ENCODE measurements at regions not wholly inside any gene's neighbourhood (a gene's known extent, or its start where the extent isn't known, plus 50 kb on each side); places are given as distances from the start of the nearest gene placed in this dataset.

DNA sequence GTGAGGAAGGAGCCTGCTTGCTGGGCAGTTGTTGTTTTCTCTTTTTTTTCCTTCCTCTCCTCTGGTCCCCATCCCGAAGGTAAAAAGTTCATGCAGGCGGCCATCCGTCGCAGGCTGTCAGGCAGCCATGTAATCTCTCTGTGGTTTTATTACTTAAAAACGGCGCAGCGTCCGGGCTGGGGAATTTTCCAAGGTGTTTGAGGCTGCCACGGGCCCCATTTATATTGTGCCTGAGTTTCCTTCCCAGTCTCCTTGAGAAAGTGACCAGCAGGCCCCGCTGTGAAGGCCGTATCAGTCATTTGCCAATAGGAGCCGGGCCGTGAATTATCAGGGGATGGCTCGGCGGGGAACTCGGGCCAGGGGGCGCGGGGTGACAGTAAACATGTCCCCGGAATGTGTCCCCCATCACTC, 289.7 kb downstream of the PBX3 start:
- DNase-seq (ENCODE audit: low read depth, low spot score) (no peak), FAIRE-seq (no peak)
- Histone ChIP-seq H3K27ac (ENCODE audit: insufficient read depth, low read depth, low read length) (no peak overlapping the region), H3K4me3 (replicated peaks in 1 of 3; ENCODE audit: insufficient read depth in 1 of 3, low read depth in 1 of 3, low read length in 3 of 3) (no peak overlapping the region), H3K4me2 (ENCODE audit: insufficient read depth, low read length) (no peak overlapping the region), H3K9me3 (replicated peaks; ENCODE audit: control insufficient read depth, insufficient read depth, low read length) (no peaks in the 10 kb centered on the region), H3K9ac (replicated peaks; ENCODE audit: extremely low read depth, insufficient read depth, low read length) (no peak overlapping the region), H3K27me3 (ENCODE audit: control insufficient read depth in 2 of 2, insufficient read depth in 2 of 2, low read length in 2 of 2) (peaks cover 0 to 14% of the 10 kb centered on the region in 2 experiments), H2AFZ (ENCODE audit: low read depth, low read length) (no peak overlapping the region), H3K4me1 (ENCODE audit: control insufficient read depth, extremely low read depth, insufficient read depth, low read length) (no peaks in the 10 kb centered on the region), H3K36me3 (ENCODE audit: control insufficient read depth in 2 of 2, extremely low read depth in 1 of 2, insufficient read depth in 2 of 2, low read length in 2 of 2) (no peaks in the 10 kb centered on the region), H3K79me2 (ENCODE audit: control insufficient read depth, insufficient read depth, low read length) (no peaks in the 10 kb centered on the region), H3K9me1 (replicated peaks; ENCODE audit: control insufficient read depth, extremely low read depth, insufficient read depth, low read length) (no peaks in the 10 kb centered on the region), H4K20me1 (replicated peaks; ENCODE audit: control insufficient read depth, extremely low read depth, insufficient read depth, low read length) (no peaks in the 10 kb centered on the region)
- TF ChIP-seq MYC (IDR thresholded peaks at IDR 0.05; ENCODE audit: low read depth, low read length) (no peak), POLR2A (IDR thresholded peaks at IDR 0.05; ENCODE audit: low read depth, low read length) (no peak), POLR2AphosphoS5 (IDR thresholded peaks at IDR 0.05; ENCODE audit: insufficient read depth, low read depth, low read length) (no peak), FOS (IDR thresholded peaks at IDR 0.05; ENCODE audit: borderline replicate concordance, insufficient read depth, low read length) (no peak), GATA2 (IDR thresholded peaks at IDR 0.05; ENCODE audit: insufficient read depth, insufficient read length, low read depth, low read length) (no peak), JUN (IDR thresholded peaks at IDR 0.05; ENCODE audit: borderline replicate concordance, insufficient read depth, insufficient read length, low read depth) (no peak), EZH2 (IDR thresholded peaks at IDR 0.05; ENCODE audit: borderline replicate concordance, low read depth, low read length, severe bottlenecking) (no peak)
- TF ChIP-seq, protein P1, sequence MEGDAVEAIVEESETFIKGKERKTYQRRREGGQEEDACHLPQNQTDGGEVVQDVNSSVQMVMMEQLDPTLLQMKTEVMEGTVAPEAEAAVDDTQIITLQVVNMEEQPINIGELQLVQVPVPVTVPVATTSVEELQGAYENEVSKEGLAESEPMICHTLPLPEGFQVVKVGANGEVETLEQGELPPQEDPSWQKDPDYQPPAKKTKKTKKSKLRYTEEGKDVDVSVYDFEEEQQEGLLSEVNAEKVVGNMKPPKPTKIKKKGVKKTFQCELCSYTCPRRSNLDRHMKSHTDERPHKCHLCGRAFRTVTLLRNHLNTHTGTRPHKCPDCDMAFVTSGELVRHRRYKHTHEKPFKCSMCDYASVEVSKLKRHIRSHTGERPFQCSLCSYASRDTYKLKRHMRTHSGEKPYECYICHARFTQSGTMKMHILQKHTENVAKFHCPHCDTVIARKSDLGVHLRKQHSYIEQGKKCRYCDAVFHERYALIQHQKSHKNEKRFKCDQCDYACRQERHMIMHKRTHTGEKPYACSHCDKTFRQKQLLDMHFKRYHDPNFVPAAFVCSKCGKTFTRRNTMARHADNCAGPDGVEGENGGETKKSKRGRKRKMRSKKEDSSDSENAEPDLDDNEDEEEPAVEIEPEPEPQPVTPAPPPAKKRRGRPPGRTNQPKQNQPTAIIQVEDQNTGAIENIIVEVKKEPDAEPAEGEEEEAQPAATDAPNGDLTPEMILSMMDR (IDR thresholded peaks at IDR 0.05; ENCODE audit: extremely low read depth in 1 of 2, insufficient read depth in 1 of 2, low read depth in 1 of 2, low read length in 2 of 2) = no peak
- TF ChIP-seq, protein P2, sequence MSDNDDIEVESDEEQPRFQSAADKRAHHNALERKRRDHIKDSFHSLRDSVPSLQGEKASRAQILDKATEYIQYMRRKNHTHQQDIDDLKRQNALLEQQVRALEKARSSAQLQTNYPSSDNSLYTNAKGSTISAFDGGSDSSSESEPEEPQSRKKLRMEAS (IDR thresholded peaks at IDR 0.05; ENCODE audit: insufficient read depth, insufficient read length) = no peak
- intact Hi-C loops (cut with micrococcal nuclease) = no loop called here
- dilution Hi-C loops (cut with MboI; ENCODE audit: extremely low pct_ligation_motif_present, low sequenced_read_pairs) = no loop called here
- ChIA-PET CTCF (no interaction called here), POLR2A (no interaction called here)
- no TSS peak for BruUV-seq (replicated peaks)

Measured in endothelial cell of umbilical vein (primary cell).